ENCODE measurements at regions not wholly inside any gene's neighbourhood (a gene's known extent, or its start where the extent isn't known, plus 50 kb on each side); places are given as distances from the start of the nearest gene placed in this dataset.
"Not testable (repeated sequence)": the region's sequence is repeated elsewhere in the genome, so short reads cannot be mapped to it uniquely, and the experiment has no call there.

GRCh38 chr9:39573024-39574022 is 217.9 kb downstream of the SPATA31A1 start:
- TF ChIP-seq CTCF, POLR2AphosphoS5, EP300, POLR2A (IDR thresholded peaks at IDR 0.05): not testable (repeated sequence)

All from gastroesophageal sphincter (tissue), 3 donors.